HG03280 (cell line): ENCODE measurements at regions not wholly inside any gene's neighbourhood (a gene's known extent, or its start where the extent isn't known, plus 50 kb on each side); places are given as distances from the start of the nearest gene placed in this dataset.

ENCODE experiments used
- ATAC-seq: cut with Tn5 transposase; IDR thresholded peaks from one replicate; pipeline ENCODE4 v1.9.1; 2021; ENCODE audit warnings: mild to moderate bottlenecking, moderate library complexity; ENCODE audit not compliant: unreplicated experiment

DNA sequence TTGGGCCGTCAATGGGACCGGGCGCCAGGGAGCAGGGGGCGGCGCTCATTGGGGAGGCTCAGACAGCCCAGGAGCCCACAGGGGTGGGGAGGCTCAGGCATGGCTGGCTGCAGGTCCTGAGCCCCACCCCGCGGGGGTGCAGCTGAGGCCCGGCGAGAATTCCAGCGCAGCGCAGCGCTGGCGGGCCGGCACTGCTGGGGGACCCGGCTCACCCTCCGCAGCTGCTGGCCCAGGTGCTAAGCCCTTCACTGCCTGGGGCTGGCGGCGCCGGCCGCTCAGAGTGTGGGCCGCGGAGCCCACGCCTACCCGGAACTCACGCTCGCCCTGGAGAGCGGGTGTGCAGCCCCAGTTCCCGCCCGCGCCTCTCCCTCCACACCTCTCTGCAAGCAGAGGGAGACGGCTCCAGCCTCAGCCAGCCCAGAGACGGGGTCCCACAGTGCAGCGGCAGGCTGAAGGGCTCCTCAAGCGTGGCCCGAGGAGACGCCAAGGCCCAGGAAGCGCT is 1227.4 kb downstream of the PCDH17 start:
- no peak for ATAC-seq

DNA sequence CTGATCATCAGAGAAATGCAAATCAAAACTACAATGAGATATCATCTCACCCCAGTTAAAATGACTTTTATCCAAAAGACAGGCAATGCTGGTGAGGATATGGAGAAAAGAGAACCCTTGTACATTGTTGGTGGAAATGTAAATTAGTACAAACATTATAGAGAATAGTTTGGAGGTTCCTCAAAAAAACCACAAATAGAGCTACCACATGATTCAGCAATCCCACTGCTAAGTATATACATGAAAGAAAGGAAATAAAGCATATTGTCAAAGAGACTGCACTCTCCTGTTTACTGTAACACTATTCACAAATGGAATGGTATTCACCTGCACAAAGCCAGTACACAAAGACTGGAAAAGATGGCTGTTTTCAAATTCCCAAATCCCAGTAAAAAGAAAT is 1233.7 kb downstream of the PCDH17 start:
- no peak for ATAC-seq

DNA sequence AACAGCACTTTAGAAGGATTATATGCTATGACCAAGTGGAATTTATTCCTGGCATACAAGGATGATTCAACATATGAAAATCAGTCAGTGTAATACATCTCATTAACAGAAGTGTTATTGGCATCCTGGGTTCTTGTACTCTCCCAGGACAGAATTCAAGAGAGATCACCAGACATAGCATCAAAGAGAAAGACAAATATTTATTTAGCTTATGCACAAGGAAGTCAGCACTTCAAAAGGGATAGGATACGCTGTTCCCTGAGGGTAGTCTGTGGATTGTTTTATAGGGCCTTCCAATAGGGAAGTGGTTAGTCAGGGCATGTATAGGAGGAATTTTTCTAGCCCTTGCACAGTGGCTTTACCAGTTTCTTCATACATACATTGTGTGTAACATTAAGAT is 1238.0 kb downstream of the PCDH17 start:
- no peak for ATAC-seq

DNA sequence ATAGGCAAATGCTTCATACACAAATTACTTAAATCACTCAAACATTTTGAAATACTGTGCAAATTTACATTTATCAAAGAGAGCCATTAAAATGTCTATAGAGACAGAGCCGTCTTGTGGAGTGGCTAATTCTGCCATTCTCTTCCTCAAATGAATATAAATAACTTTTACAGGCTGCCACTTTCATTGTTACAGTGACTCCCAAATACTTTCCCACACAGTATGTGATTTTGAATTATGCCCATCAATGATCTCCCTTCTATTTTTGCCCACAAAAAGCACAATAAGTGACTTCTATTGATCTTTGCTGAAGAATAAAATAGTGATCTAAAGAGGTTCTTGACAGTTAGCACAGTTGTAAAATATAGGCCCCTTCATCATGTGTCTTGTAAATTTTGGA is 1244.9 kb downstream of the PCDH17 start:
- no peak for ATAC-seq

DNA sequence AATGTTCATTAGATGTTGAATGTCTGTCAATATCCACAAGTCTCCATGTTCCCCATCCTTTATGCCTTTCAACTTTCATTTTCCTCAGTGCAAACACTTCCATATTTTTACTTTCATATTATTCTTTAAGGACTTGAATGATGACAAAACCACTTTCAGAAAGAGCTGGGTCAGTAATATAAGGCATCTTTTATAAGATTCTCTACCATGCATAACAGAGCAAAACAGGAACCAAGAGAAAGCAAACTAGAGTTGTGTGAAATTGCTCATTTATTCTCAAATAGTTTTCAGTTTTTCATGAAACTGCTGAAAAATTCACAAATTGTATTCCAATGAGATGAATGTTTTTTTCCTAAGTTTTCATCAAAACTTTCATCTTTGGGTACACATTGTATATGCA is 1247.6 kb downstream of the PCDH17 start:
- ATAC-seq = no peak

DNA sequence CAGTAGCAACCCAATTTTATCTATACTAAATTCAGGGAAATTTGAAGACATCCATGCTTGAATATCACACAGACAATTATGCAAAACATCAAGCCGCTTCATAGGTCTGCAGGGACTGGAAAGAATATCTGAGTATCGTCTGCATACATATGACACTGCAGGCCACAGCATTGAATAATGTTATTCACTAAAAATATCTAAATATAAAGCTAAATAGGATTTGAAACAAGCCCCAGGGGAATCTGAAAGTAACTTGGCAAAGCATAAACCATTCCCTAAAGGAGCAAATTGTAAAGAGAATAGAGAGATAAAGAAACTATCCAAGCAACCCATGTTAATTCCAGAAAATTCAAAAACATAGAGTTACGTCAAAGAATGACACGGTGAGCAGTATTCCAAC is 1251.0 kb downstream of the PCDH17 start:
- ATAC-seq = no peak

DNA sequence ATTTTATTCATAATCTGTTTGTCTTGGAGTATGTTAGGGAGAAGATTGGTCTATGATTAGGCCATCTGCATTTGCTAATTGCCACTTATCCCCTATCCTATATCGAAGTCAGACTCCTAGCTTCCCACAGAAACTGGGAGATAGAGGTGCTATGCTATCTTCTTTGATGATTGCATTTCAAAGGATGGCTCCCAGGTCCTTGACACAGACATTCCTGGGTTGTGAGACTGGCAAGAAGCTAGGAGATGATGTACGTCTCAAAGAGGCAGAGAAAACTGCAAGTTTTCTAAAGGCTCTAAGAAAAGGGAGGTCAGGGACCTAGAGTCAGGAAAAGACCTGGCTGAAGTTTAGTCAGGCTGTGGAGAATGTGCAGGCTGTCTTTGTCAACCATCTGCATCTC is 1251.9 kb downstream of the PCDH17 start:
- ATAC-seq = no peak

DNA sequence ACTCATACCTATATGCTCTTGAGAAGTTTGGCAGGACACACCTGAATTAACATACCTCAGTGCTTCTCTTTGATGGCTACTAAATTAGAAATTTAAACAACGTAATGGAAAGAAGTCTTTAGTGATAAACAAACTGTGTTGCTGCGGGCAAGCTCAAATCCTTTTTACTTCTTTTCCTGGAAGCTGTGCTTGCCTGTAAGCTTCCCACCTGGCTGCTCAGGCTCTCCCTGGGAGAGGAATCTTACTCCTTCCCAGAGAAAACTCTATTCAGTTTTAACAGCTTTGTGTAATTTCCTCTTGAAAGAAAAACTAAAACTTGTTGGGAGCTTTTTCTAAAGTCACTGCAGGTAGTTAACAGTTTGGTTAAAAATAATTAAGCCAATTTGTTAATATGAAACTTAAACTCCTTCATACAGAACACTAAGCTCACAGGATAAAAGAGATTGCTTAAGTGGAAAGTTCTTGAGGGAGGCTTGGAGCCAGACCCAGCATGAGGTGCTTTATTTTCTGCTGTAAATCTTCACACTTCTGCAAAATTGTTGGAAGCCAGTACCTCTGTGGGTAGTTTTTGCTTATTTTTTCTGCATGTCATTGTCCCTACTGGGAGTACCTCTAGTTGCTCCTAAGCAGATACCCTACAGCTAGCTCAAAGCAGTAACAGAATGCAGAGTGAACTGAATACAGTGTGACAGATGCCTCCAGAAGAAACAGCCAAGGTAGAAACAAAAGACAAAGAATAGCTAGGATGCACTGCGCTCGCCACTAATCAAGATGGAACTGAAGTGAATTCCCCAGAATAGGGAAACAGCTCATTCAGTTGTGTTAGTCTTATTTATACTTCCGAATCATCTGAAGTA is 1253.0 kb downstream of the PCDH17 start:
- ATAC-seq = no peak

DNA sequence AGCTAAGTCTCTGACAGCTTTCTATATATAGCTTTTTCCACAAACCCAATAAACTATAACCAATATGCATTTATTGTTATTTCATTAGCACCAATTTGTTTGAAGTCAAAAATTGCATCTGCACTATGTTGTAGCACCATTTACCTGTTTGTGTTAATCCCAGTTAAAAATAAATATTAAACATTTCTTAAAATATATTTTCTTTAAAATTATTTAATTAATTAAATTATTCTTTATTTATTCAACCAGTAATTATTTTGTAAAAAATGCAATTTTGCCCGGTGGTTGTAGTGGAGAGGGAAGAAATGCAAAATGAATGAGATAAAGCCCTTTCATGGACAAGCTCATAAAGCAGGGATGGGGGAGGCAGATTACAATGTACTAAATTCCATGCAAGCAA is 1257.9 kb downstream of the PCDH17 start:
- ATAC-seq = no peak

DNA sequence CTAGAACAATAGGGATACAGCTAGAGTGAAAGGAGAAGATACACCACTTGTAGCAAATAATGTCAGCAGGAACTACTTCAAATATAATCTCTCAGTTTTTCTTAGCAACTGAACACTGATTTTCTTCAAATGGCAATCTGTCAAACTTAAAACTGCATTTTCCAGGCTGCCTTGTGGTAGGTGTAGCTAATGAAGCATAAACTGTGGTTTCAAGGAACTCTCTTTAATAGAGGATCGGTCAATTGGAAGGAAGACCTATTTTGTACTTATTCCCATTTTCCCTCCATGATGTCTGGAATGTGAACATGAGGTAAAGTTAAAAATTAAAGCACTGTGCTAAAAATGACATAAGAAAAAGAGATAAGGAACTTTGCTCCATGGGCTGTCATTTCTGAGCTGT is 1261.9 kb downstream of the PCDH17 start:
- no peak for ATAC-seq

DNA sequence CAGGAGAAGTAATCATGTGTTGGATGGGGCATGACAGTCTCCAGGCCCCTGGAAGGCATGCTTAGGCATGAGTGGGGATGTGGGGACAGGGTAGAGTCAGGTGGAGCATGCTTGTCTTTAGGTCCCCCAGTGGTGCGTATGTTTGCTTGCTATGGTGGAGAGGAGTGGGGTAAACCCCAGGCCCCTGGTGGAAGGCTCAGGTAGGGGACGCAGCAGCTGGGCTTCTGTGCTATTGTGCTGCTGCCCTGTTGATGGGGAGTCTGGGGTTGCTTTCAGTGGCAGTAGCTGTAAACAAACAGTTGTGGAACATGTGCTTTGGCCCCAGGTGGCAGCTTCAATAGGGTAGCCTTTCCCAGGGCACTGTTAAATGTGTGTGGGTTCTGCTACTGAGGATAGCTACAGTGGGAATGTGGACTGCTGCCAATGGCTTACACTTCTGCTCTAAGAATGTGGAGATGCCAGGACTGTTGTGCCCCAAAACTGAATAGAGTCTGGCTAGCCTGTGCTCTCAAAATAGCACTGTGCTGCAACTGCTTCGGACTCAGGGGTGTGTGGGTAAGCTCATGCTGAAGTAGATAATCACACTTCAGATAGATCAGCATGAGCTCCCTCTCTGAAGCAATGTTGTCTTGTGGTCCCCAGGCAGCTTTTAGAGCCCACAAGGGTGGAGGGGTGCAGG is 1257.3 kb downstream of the DIAPH3 start:
- ATAC-seq = no peak

DNA sequence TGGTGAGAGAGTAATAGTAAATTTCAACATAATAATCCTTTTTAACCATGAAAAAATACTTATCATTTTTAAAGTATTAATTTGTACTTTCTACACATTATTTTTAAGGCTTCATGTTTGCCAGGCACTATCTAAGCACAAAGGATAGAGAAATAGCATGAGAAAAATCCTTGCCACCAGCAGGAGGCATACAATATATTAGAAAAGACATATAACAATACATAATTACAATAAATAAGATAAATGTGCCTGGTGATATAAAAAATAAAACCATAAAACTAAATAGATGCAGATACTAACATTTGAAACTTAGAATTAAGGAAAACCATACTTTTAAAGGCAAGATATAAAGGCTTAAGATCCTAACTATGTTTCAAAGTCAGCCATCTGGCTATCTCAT is 1256.4 kb downstream of the DIAPH3 start:
- ATAC-seq = no peak

DNA sequence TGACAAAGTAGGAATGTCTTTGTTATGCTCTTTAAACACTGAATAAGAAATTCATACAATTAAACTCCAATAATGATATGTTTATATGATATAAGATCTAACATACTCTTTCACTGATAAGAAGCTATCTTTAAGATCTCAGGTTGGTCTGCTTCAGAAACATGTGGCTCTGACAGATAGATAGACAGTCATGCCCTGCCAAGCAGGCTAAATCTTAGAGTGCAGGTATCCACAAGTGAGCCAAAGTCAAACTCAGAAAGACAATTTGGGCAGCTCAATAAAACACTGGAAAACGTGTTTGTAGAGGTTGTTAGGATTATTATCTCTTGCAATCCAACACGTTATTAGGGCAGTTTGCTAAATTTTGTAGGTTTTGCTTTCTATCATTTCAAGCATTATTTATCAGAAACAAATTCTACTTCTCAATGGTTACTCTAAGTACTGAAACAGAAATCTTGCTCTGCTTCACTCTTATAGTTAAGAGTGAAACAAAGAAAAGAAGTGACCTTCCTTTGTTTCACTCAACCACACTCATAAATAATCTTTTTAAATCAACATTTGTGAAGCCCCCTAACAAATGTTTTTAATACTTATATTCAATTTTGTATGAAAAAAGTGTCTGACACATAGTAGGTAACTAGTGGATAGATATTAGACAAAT is 1255.6 kb downstream of the DIAPH3 start:
- ATAC-seq = no peak

DNA sequence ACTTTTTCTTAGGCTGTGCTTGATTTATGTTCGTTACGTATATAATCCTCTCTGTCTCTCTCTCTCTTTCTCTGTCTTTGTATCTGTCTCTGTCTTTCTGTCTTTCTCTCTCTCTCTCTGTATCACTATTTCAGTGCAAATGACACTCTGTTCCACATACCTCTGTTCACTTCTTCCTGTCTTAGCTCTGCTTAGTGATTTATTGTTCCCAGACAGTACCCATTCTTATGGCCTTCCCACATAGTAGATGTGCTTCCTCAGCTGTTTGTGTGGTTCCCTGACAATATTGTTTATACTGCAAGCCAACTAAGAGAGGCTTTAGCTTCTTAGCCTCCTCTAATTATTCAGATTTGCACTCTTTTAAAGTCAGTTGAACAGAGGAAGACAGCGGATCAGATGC is 1244.2 kb downstream of the DIAPH3 start:
- no peak for ATAC-seq

DNA sequence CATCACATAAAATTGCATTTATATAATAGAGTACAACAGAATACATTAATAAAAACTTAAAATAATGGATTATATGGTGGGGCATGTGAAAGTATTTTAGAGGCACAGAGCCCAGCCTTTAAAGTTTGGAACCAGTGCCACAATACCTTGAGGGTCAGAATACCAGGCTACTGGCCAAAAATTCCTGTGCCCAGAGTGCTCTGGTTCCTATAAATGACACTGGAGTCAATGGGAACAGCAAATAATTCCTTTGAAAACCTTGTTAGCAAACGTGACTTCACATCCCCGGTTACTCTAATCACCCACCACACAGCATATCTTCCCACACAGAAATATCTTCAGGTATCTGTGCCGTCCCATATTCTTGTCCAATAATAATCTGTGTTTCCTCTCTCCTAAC is 1242.6 kb downstream of the DIAPH3 start:
- ATAC-seq = no peak

DNA sequence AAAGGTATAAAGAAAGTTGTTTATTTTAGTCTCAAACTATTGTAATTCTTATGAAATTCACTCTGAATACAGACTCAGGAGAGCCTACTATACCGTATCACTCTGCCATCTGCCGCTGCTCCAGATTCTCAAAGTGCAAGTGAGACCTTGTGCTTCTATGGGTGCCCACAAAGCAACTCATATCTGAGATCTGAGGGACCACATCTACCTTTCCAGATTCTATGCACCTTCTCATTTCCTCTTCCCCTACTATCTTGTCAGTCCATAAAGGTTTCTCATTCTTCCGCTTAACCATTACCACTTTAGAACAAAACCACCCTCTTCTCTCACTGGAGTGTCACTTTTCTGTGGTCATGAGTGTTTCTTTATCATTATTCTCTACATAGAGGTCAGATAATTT is 1236.9 kb downstream of the DIAPH3 start:
- no peak for ATAC-seq

DNA sequence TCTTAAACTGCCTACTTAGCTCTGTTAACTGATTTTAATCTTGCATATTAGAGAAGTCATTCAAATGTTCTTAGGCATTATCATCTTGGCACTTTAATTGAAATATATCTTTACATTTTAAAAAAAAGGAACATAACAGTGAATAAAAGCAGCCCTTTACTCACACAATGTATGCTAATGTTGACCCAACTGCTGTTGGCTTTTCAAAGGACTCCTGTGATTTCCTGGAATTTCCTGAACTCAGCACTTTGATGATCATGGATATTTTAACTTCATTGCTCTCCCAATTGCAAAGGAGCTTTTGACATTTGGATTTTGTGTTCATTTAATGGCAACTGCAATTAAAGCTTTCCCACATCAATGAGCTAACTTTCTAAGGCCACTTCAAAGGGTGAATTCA is 1230.3 kb downstream of the DIAPH3 start:
- ATAC-seq = no peak

DNA sequence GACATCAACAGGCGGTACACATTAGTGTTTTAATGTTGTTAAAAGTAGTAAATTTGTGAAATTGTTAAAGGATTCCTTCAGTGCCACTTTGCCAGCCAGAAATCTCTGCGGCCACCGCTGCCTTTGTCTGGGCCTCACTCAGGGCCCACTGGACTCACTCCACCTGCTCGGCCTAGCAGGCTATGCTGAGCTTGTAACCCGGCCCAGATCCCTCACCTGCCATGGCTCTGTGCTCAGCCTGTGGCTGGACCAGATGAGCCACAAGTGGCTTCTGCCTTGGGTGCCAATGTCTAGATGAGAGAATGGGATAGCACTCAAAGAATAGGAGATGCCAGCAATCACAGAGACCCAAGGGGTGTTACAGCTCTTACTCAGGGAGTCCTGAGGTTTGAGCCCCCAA is 1228.0 kb downstream of the DIAPH3 start:
- no peak for ATAC-seq

DNA sequence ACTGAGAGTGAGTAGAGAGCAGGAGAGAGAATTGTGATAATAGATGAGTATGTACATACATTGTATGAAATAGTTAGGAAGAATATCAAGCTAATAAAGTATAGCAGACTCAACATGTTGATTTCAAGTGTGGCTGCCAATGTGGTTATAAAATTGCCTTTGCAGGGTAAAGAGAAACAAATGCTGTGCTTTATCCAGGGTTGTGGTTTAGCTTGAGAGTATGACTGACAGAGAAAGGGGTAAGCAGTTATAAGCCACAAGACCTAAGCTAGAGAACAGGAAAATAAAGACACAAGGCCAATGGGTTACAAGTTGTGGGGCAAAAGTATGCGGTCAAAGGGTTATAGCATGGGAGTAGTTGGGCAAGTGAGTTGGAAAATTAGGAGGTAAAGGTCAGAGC is 1217.5 kb downstream of the DIAPH3 start:
- no peak for ATAC-seq

DNA sequence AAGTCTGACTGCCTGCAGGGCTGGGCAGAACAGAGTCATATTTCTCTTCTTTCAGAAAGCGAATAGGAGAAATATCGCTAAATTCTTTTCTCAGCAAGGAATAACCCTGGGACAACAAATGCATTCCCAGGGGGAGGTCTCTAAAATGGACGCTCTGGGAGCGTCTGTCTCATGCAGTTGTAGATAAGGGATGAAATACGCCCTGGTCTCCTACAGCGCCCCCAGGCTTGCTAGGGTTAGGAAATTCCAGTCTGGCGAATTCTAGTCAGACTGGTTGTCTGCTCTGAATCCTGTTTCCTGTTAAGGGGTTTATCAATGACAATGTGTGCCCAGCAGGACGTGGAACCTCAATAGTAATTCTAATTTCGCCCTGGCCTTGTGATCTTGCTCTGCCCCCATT is 1214.1 kb downstream of the DIAPH3 start:
- no peak for ATAC-seq

DNA sequence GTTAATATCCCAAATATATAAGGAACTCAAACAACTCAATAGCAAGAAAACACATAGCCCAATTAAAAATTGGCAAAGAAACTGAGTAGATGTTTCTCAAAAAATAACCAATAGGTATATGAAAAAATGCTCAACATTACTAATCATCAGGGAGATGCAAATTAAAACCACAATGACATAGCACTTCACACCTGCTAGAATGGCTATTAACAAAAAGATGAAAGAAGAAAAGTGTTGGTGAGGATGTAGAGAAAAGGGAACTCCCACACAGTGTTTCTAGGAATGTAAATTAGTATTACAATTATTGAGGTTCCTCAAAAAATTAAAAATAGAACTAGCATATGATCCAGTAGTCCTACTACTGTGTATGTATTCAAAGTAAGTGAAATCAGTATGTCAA is 1212.8 kb downstream of the DIAPH3 start:
- no peak for ATAC-seq

DNA sequence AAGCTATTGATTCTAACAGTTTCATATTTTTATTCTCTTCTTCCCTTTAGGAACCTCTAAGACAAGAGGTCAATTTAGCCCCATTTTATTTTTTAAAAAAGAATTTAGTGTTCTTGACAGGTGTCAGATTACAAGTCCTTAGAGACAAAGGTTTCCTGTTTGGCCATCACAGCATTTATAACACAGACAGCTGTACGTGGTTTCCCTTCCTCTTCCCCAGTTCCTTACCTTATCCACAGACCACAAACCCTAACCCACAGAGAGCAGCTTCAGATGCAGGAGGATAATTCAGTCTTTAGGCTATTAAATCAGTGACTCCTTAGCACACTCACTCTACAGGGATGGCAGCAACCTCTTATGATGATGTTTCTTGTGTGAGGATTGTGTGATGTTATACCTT is 1210.1 kb downstream of the DIAPH3 start:
- ATAC-seq = peak; percentile 87
